GM21515 (cell line): ENCODE measurements at regions not wholly inside any gene's neighbourhood (a gene's known extent, or its start where the extent isn't known, plus 50 kb on each side); places are given as distances from the start of the nearest gene placed in this dataset.
"Not testable (repeated sequence)": the region's sequence is repeated elsewhere in the genome, so short reads cannot be mapped to it uniquely, and the experiment has no call there.

Source experiments
- ATAC-seq: cut with Tn5 transposase; IDR thresholded peaks from one replicate; pipeline ENCODE4 v1.9.1; 2021; ENCODE audit not compliant: unreplicated experiment

DNA sequence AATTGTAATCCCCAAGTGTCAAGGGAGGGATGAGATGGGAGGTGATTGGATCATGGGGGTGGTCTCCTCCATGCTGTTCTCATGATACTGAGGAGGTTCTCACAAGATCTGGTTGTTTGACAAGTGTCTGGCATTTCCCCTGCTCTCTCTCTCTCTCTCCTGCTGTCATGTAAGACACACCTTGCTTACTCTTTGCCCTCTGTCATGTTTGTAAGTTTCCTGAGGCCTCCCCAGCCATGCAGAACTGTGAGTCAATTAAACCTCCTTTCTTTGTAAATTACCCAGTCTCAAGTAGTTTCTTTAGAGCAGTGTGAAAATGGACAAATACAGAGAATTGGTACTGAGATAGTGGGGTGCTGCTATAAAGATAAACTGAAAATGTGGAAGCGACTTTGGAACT, 207.9 kb downstream of the HINT1 start:
- ATAC-seq = no peak

DNA sequence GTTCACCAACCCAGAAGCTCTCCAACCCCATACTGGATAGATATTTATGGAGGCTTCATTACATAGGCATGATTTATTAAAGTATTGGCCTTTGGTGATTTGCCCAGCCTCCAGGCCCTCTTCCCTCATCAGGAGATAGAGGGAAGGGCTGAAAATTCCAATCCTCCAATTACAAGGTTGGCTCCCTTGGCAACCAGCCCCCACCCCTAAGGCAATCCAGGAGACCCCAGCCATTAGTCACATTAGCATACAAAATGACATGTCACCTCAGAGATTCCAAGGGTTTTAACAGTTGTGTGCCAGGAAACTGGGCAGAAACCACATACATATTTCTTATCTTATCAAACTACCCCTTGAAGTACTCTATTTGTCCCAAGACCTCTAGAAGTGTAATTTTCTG, 210.0 kb downstream of the HINT1 start:
- ATAC-seq = no peak

DNA sequence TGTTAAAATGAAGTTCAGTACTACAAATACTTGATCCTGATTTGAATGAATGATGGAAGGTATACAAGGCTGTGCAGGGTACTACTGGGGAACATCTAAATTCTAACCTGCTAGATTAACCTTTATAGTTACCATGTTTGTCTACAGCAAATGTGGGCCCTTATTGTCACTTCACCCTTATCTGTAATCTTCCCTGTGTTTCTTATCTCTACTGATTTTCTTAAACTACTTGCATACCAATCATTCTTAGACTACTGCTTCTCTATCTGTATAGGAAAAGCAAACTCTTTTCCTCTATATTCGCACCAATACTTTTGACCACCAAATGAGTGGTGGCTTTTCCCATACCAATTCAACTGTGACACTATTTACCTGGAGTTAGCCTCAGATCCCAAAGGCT, 210.7 kb downstream of the HINT1 start:
- ATAC-seq = no peak

DNA sequence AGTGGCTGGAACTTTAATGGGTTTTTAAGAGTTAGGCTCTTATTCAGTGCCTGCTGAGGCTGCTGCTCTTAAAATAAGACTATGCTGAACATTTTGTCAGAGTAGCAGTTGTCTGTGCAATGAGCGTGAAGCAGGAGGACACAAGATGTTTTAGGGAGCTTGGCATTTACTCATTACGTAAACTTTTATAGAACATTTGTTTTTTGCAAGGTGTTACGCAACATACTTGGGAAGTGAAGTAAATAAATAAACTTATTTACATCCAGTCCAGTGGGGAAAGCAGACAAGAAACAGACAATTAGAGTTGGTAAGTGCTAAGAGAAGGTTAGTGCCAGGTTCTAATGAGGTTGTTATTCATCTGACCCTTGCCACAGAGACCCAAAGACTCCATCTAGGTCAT, 226.0 kb downstream of the HINT1 start:
- ATAC-seq = no peak

DNA sequence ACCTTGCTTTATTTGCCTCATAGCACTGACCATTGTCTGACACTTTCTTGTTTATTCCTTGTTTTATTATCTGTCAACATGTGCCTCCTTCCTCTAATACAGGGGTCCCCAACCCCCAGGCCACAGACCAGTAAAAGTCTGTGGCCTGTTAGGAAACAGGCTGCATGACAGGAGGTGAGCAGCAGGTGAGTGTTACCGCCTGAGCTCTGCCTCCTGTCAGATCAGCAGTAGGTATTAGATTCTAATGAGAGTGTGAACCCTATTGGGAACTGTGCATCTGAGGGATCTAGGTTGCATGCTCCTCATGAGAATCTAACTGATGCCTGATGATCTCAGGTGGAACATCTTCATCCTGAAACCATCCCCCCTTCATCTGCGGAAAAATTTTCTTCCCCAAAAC, 228.0 kb downstream of the HINT1 start:
- ATAC-seq = no peak

DNA sequence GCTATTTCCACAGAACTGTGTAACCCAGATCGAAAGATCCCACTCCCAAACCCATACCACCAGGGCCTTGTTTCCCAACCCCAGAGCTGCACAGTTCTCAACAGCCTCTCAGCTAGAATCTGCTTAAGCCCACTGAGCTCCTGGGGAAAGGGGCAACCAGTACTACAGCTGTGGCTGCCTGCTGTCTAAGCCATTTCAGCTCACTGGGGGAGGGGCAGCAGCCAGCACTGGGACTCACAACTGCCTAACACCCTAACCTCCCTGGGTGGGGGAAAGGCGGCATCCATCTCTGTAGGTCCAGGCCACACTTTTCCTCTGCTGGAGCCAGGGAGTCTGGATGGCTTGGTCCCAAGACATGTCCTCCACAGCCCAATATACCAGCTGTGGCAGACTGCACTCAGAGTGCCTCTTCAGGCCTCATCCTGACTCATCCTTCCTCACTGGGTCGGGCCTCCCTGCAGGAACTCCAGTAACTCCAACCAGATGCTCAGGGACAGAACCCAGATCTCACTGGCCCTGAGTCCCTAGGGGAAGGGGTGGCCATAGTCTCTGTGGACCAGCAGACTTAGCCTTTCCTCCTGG, 241.4 kb downstream of the HINT1 start:
- no peak for ATAC-seq

DNA sequence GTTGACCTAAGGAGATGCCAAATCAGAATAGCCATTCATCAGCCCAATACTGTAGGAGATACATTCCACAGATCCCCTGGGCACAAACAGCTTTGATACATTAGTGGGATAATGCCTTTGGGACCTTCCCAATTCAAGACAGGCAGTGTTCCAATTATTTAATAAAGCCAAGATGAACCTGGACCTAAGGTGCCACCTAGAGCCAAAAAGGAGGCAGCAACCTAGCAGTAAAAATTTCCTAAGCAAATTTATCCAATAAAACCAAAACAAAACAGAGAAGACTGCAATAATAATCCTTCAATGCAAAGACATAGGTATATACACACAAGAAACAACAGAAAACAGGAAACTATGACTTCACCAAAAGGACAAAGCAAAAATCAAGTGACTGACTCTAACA, 253.0 kb downstream of the HINT1 start:
- ATAC-seq = no peak

DNA sequence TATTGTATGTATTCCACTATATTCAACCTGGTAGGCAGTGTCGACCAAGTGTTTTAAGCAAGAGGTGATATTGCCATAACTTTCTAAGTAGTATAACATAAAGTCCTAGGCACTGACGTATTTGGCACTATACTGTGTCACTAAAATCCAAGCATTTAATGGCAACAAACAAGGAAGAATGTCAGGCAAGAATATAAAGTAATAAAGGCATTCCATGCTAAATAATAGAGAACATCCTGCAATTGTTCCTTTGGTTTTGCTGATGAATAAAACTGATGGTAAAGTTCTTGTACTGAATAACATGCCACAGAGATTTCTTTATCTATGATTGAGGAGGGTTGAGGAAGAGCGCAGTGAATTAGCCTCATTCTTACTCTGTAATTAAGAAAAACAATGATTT, 256.9 kb downstream of the HINT1 start:
- no peak for ATAC-seq

DNA sequence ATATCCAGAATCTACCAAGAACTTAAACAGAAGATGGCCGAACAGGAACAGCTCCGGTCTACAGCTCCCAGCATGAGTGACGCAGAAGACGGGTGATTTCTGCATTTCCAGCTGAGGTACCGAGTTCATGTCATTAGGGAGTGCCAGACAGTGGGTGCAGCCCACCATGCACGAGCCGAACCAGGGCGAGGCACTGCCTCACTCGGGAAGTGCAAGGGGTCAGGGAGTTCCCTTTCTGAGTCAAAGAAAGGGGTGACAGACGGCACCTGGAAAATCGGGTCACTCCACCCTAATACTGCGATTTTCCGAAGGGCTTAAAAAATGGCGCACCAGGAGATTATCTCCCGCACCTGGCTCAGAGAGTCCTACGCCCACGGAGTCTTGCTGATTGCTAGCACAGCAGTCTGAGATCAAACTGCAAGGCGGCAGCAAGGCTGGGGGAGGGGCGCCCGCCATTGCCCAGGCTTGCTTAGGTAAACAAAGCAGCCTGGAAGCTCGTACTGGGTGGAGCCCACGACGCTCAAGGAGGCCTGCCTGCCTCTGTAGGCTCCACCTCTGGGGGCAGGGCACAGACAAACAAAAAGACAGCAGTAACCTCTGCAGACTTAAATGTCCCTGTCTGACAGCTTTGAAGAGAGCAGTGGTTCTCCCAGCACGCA, 267.4 kb downstream of the HINT1 start:
- ATAC-seq = not testable (repeated sequence)

DNA sequence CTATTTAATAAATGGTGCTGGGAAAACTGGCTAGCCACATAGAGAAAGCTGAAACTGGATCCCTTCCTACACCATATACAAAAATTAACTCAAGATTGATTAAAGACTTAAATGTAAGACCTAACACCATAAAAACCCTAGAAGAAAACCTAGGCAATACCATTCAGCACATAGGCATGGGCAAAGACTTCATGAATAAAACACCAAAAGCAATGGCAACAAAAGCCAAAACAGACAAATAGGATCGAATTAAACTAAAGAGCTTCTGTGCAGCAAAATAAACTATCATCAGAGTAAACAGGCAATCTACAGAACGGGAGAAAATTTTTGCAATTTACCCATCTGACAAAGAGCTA, 267.9 kb downstream of the HINT1 start:
- ATAC-seq = not testable (repeated sequence)

DNA sequence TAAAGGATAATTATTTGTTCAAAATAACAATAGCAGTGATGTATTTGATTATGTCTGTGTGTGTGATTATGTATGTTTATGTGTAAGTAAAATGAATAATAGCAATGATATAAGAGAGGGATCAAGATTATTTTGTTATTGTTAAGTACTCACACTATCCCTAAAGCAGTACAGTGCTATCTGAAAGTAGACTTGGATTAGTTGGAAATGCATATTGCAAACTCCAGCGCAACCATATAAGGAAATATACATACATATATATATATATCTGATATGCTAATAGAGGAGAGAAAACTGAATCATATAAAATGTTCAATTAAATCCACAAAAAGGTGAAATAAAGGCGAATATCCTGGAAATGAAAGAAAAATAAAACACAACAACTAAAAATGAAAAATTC, 268.4 kb downstream of the HINT1 start:
- ATAC-seq = no peak

DNA sequence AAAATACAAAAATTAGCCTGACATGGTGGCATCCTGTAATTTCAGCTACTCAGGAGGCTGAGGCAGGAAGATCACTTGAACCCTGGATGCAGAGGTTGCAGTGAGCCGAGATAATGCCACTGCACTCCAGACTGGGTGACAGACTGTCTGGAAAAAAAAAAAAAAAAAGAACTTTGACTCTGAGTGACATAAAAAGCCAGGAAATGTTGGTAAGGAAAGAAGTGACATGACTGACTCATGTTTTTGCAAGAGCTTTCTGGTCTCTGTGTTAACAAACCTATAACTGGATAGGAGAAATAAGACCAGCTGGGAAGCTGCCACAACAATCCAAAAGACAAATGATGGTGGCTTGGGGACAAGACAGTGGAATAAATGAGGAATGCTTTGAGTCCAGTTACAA, 272.1 kb downstream of the HINT1 start:
- ATAC-seq = no peak

DNA sequence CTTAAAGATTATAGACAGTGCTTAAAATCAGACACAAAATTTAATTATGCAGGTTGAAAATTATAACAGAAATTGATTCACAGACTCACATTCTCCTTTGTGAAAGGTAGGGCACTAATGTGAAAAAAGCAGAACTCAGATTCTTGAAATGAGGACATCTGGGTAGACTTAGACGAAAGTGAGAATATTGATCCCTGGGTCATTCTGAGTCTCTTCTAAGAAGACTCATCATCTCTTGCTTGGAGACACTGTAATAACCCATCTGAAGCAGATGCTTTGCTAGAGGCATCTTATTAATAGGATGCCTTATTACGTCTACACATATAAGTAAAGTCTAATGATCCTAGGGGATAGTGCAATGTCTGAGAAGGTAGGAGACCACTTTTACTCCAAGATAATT, 274.4 kb downstream of the HINT1 start:
- no peak for ATAC-seq

DNA sequence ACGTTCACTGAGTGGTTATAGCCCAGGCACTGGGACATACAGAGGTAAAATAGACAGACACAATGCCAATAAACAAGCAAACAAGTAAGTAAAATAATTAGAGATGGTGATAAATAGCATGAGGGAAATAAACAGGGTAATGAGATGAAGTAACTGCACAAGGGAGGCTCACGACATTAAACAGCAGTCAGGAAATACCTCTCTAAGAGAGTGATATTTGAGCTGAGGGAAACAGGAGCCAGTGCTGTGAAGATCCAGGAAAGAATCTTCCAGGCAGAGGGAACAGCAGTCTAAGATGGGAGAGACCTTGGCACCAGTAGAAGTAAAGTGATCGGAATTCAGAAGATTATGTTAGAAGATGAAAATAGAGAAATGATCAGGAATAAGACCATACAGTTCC, 279.4 kb downstream of the HINT1 start:
- no peak for ATAC-seq

DNA sequence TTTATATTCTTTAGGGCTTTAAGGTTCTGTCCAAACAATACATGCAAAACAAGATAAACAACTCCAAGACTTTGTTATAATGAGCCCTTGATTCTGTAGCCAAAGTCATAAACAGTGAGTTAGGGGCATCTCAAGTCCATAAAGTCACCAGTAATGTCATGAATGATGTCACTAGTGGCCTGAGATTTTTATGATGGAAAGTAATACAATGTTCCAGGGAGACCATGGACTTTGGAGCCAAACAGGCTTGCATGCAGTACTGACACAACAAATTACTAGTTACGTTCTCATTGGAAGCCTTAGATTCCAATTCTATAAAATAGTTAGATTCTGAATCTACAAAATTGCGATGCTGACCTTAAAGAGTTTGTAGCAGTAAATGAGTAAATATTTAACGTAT, 280.0 kb downstream of the HINT1 start:
- no peak for ATAC-seq

DNA sequence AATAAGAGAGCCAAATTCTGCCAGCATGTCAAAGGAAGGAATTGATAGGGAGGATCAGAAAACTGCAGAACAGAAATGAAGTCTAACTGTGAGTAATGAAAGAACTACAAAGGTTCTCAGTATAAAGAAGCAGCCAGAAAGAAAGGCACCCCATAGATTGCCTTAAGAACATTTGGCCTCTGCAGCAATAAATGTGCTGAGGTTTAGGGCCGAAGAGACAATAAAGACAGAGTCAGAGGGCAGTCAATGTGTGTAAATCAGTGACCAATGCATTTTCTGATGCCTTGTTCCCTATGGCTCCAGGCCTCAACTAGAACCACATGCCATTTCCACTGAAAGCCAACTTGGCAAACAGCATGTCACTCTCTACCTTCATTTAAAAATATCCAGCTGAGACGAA, 281.0 kb downstream of the HINT1 start:
- ATAC-seq = no peak

DNA sequence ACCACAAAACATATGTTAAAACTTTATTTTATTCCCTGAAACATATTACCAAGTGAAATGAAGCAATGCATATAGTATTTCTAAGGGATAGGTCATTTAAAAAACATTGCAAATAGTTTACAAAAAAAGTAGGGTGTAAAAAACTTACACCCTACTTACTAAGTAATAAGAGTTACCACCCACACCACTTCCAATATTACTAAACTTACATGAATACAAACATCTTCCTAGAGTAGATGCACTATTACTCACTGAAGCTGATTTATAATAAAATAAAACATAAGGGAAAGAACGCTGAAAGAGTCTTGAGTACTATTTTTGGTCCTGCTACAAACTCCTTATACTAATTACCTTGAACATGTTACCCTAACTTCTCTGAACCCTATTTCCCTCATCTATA, 289.4 kb downstream of the HINT1 start:
- no peak for ATAC-seq

DNA sequence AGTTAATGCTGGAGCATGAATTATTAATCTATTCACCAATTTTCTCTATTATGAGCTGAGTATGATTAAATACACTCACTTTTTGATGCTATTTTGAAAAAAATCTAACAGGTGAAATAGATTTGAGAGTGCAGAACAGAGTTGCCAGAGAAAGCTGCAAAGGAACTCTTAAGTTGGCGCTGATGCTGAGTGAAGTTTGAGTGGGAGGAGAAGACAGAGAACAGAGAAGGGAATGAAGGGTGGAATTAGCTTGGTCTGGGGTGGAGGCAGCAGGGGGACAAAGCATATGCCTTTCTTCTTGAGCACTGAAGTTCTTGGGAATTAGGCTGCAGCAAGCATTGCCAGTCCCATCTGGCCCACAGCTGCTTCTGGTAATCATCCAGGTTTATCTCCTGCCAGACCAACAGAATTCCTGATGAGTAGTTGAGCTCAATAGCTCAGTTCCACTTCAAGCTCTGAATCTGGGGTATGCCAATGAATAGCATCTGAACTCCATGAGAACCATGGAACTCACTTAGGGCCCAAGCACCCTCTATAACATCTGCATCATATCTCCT, 290.1 kb downstream of the HINT1 start:
- no peak for ATAC-seq

DNA sequence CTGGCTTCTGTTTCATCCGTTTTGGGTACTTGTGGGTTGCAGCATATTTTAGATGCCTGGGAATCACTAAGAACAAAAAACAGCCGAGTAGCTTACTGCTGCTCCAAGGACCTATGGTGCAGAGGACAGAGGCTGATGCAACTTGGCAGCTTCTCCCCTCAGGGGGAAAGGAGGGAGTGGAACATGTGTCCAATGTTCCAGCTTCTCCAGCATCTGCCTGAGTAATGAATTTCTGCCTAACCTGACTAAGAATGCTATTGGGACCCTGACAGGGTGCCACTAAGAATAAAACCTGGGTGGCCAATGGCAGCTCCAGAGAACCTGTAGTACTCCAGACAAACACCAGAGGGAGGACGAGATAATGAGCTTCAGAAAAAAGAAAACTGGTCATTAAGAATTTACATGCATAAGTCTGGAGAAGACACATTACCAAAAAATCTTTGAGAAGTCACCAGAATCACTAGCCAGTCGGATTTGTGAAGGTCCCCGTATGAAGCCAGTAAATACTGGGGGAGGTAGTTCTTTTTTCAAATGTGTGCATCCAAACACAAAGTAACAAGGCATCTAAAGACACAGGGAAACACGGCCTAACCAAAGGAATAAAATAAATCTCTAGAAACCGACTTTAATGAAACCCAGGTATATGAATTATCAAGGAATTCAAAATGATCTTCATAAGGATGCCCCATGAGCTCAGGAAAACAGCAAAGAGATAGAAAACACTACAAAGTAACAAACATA, 293.5 kb downstream of the HINT1 start:
- peak; percentile 90 for ATAC-seq

DNA sequence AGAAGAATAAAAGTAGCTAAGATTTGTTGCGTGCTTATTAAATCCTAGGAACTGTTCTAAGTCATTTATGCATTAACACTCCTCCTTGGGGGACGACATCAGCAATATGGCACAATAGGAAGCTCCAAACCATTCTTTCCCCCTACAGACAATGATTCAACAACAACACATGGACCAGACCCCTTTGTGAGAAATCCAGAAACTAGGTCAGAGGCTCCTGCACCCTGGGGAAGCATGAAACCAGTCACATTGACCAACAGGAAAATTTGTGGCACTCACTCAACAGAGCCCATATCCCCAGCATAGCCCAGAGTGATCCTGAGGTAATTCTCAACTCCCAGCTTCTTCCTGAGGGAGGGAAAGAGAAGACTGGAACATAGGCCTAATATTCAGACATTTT, 294.4 kb downstream of the HINT1 start:
- ATAC-seq = no peak

DNA sequence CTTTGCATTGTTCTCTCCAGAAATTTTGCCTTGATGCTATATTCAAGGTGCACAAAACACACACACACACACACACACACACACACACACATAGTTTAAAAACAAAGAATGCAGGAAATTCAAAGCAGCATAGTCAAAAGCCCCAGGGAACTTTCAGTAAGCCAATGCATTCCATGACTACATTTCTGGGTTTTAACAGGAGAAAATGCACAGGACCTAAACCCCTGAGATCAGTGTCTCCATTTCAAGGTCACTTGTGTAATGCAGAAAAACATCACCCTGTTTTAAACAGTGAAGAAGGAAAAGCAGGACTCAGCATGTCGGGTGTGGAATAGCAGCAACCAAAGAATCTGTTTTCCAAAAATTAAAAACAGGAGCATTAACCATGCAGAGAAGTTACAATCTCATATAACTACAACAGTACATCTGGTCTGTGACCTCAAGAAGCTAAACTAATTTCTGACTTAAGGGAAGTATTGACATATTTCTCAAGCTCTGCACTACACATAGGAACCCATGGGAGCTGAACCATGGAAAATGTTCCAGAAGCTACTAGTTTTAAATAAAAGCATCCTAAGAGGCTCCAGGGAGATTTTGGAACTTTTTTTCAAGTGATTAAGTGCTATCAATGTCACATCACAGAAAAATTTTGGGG, 296.7 kb downstream of the HINT1 start:
- ATAC-seq = no peak
